ENCODE measurements at regions not wholly inside any gene's neighbourhood (a gene's known extent, or its start where the extent isn't known, plus 50 kb on each side); places are given as distances from the start of the nearest gene placed in this dataset.

GRCh38 chr6:33909737-33910136, 105.9 kb upstream of the MLN start:
- Mint-ChIP-seq H3K27me3 (no peaks in the 10 kb centered on the region), H3K4me1 (peaks cover 57% of the 10 kb centered on the region), H3K27ac (no peak overlapping the region), H3K36me3 (ENCODE audit: low read depth) (peaks cover 2% of the 10 kb centered on the region), H3K9me3 (no peaks in the 10 kb centered on the region), H3K4me3 (no peak overlapping the region)
- no peak for DNase-seq
- CTCF ChIA-PET: no interaction called here
- POLR2A ChIA-PET: no interaction called here

- H3K9me3 Mint-ChIP-seq: no peaks in the 10 kb centered on the region
- H3K27me3 Mint-ChIP-seq: no peaks in the 10 kb centered on the region
- no peak for DNase-seq
- ChIA-PET CTCF (no interaction called here), POLR2A (no interaction called here)
- no peak overlapping the region for H3K4me3 Mint-ChIP-seq
- H3K36me3 Mint-ChIP-seq (ENCODE audit: low read depth): no peaks in the 10 kb centered on the region
- peaks cover 64% of the 10 kb centered on the region for H3K4me1 Mint-ChIP-seq
- no peak overlapping the region for H3K27ac Mint-ChIP-seq
Observed at GRCh38 chr6:33908025-33908424, 104.2 kb upstream of the MLN start.

GRCh38 chr6:33907227-33907626, 103.4 kb upstream of the MLN start:
- Mint-ChIP-seq H3K27ac (peak overlapping the region; percentile 97), H3K4me3 (no peak overlapping the region), H3K27me3 (peaks cover 2% of the 10 kb centered on the region), H3K4me1 (peaks cover 68% of the 10 kb centered on the region), H3K9me3 (no peaks in the 10 kb centered on the region), H3K36me3 (ENCODE audit: low read depth) (peaks cover 2% of the 10 kb centered on the region)
- CTCF ChIA-PET: interaction anchor here (0.7 to 1.3 kb wide), 2 partner anchors 12 to 71 kb away, joined by 4 read pairs; no protein-coding TSS in a partner anchor
- POLR2A ChIA-PET: no interaction called here
- DNase-seq: no peak

- POLR2A ChIA-PET: no interaction called here
- peak overlapping the region; percentile 97 for H3K27ac Mint-ChIP-seq
- peaks cover 2% of the 10 kb centered on the region for H3K27me3 Mint-ChIP-seq
- no peaks in the 10 kb centered on the region for H3K9me3 Mint-ChIP-seq
- CTCF ChIA-PET: interaction anchor here (1.3 kb wide), 1 partner anchor 11 kb away, joined by 4 read pairs; no protein-coding TSS in a partner anchor
- no peak overlapping the region for H3K4me3 Mint-ChIP-seq
- DNase-seq: no peak
- H3K4me1 Mint-ChIP-seq: peaks cover 76% of the 10 kb centered on the region
- H3K36me3 Mint-ChIP-seq (ENCODE audit: low read depth): peaks cover 4% of the 10 kb centered on the region
Observed at GRCh38 chr6:33906439-33906838, 102.6 kb upstream of the MLN start.

- Mint-ChIP-seq H3K27me3 (peaks cover 2% of the 10 kb centered on the region), H3K4me3 (peak overlapping the region; percentile 66), H3K4me1 (peaks cover 85% of the 10 kb centered on the region), H3K9me3 (no peaks in the 10 kb centered on the region), H3K36me3 (ENCODE audit: low read depth) (peaks cover 4% of the 10 kb centered on the region), H3K27ac (peak overlapping the region; percentile 97)
- POLR2A ChIA-PET: interaction anchor here (0.6 to 1.4 kb wide), 4 partner anchors 9 to 637 kb away, joined by 4 to 14 read pairs (median 6); no protein-coding TSS in a partner anchor
- CTCF ChIA-PET: interaction anchor here (0.7 to 1.6 kb wide), 8 partner anchors 8 to 123 kb away, joined by 3 to 6 read pairs (median 4); no protein-coding TSS in a partner anchor
- DNase-seq: peak; percentile 78
Observed at GRCh38 chr6:33905071-33905609, 101.3 kb upstream of the MLN start.

- H3K4me3 Mint-ChIP-seq: peak overlapping the region; percentile 66
- peaks cover 2% of the 10 kb centered on the region for H3K27me3 Mint-ChIP-seq
- no peak for DNase-seq
- H3K27ac Mint-ChIP-seq: peak overlapping the region; percentile 97
- H3K4me1 Mint-ChIP-seq: peaks cover 82% of the 10 kb centered on the region
- H3K9me3 Mint-ChIP-seq: no peaks in the 10 kb centered on the region
- POLR2A ChIA-PET: interaction anchor here (0.6 to 1.4 kb wide), 4 partner anchors 9 to 636 kb away, joined by 4 to 14 read pairs (median 6); no protein-coding TSS in a partner anchor
- peaks cover 4% of the 10 kb centered on the region for H3K36me3 Mint-ChIP-seq (ENCODE audit: low read depth)
- CTCF ChIA-PET: interaction anchor here (0.7 to 1.6 kb wide), 8 partner anchors 9 to 123 kb away, joined by 3 to 6 read pairs (median 4); no protein-coding TSS in a partner anchor
Observed at GRCh38 chr6:33904747-33905065, 100.9 kb upstream of the MLN start.

GRCh38 chr6:33904050-33904746, 100.4 kb upstream of the MLN start:
- CTCF ChIA-PET: interaction anchor here (0.7 to 1.6 kb wide), 8 partner anchors 9 to 124 kb away, joined by 3 to 6 read pairs (median 4); no protein-coding TSS in a partner anchor

GRCh38 chr6:33903579-33903978, 99.8 kb upstream of the MLN start:
- DNase-seq: no peak
- peaks cover 4% of the 10 kb centered on the region for H3K36me3 Mint-ChIP-seq (ENCODE audit: low read depth)
- CTCF ChIA-PET: interaction anchor here (1.5 to 1.6 kb wide), 2 partner anchors 8 to 42 kb away, joined by 5 to 6 read pairs; no protein-coding TSS in a partner anchor
- H3K27ac Mint-ChIP-seq: peak overlapping the region; percentile 97
- peak overlapping the region; percentile 66 for H3K4me3 Mint-ChIP-seq
- POLR2A ChIA-PET: no interaction called here
- peaks cover 2% of the 10 kb centered on the region for H3K27me3 Mint-ChIP-seq
- peaks cover 79% of the 10 kb centered on the region for H3K4me1 Mint-ChIP-seq
- H3K9me3 Mint-ChIP-seq: no peaks in the 10 kb centered on the region

More at GRCh38 chr6:33904050-33904746, 100.4 kb upstream of the MLN start:
- DNase-seq: peak; percentile 92
- Mint-ChIP-seq H3K36me3 (ENCODE audit: low read depth) (peaks cover 4% of the 10 kb centered on the region), H3K4me1 (peaks cover 82% of the 10 kb centered on the region), H3K4me3 (peak overlapping the region; percentile 66), H3K27ac (peak overlapping the region; percentile 97), H3K27me3 (peaks cover 2% of the 10 kb centered on the region), H3K9me3 (no peaks in the 10 kb centered on the region)
- POLR2A ChIA-PET: interaction anchor here (0.6 to 1.4 kb wide), 3 partner anchors 9 to 636 kb away, joined by 4 to 9 read pairs (median 4); no protein-coding TSS in a partner anchor

GRCh38 chr6:33902457-33902853, 98.7 kb upstream of the MLN start:
- Mint-ChIP-seq H3K9me3 (no peaks in the 10 kb centered on the region), H3K27ac (peak overlapping the region; percentile 68), H3K4me1 (peaks cover 77% of the 10 kb centered on the region), H3K27me3 (peaks cover 2% of the 10 kb centered on the region), H3K4me3 (no peak overlapping the region), H3K36me3 (ENCODE audit: low read depth) (peaks cover 4% of the 10 kb centered on the region)
- ChIA-PET CTCF (interaction anchor here (1.9 kb wide), 1 partner anchor 13 kb away, joined by 4 read pairs; no protein-coding TSS in a partner anchor), POLR2A (no interaction called here)
- DNase-seq: no peak

- Mint-ChIP-seq H3K27me3 (peaks cover 2% of the 10 kb centered on the region), H3K4me3 (no peak overlapping the region), H3K4me1 (peaks cover 77% of the 10 kb centered on the region), H3K36me3 (ENCODE audit: low read depth) (peaks cover 4% of the 10 kb centered on the region), H3K27ac (peak overlapping the region; percentile 68), H3K9me3 (no peaks in the 10 kb centered on the region)
- DNase-seq: no peak
- CTCF ChIA-PET: interaction anchor here (1.9 kb wide), 1 partner anchor 12 kb away, joined by 4 read pairs; no protein-coding TSS in a partner anchor
- POLR2A ChIA-PET: no interaction called here
Observed at GRCh38 chr6:33901822-33902456, 98.1 kb upstream of the MLN start.

GRCh38 chr6:33898771-33899170, 95.0 kb upstream of the MLN start:
- CTCF ChIA-PET: interaction anchor here (1.9 kb wide), 1 partner anchor 187 kb away, joined by 5 read pairs; the partner anchor contains the start of gene UQCC2
- no peak overlapping the region for H3K4me3 Mint-ChIP-seq
- POLR2A ChIA-PET: no interaction called here
- peaks cover 76% of the 10 kb centered on the region for H3K4me1 Mint-ChIP-seq
- H3K27me3 Mint-ChIP-seq: peaks cover 2% of the 10 kb centered on the region
- H3K9me3 Mint-ChIP-seq: no peaks in the 10 kb centered on the region
- peaks cover 4% of the 10 kb centered on the region for H3K36me3 Mint-ChIP-seq (ENCODE audit: low read depth)
- DNase-seq: no peak
- peak overlapping the region; percentile 2 for H3K27ac Mint-ChIP-seq

- CTCF ChIA-PET: interaction anchor here (1.1 to 1.9 kb wide), 2 partner anchors 19 to 186 kb away, joined by 4 to 5 read pairs; partner anchors contain the start of gene UQCC2
- H3K4me3 Mint-ChIP-seq: no peak overlapping the region
- POLR2A ChIA-PET: no interaction called here
- peaks cover 64% of the 10 kb centered on the region for H3K4me1 Mint-ChIP-seq
- no peaks in the 10 kb centered on the region for H3K9me3 Mint-ChIP-seq
- H3K36me3 Mint-ChIP-seq (ENCODE audit: low read depth): peaks cover 2% of the 10 kb centered on the region
- H3K27me3 Mint-ChIP-seq: peaks cover 2% of the 10 kb centered on the region
- peak overlapping the region; percentile 33 for H3K27ac Mint-ChIP-seq
- no peak for DNase-seq
Observed at GRCh38 chr6:33897189-33897780, 93.5 kb upstream of the MLN start.
